HEK293T (cell line): ENCODE measurements at regions not wholly inside any gene's neighbourhood (a gene's known extent, or its start where the extent isn't known, plus 50 kb on each side); places are given as distances from the start of the nearest gene placed in this dataset.

Experiments used
- CTCF ChIA-PET: fragments of 350-600 bp; formaldehyde crosslinking; extraction: SDS; loops from one replicate; lab custom pipeline; 2021; ENCODE audit warnings: antibody characterized with exemption, inconsistent platforms; lab: Yijun Ruan, JAX
- POLR2A ChIA-PET: fragments of 350-600 bp; formaldehyde crosslinking; extraction: SDS; loops from one replicate; lab custom pipeline; 2020; ENCODE audit warnings: antibody characterized with exemption, inconsistent platforms; lab: Yijun Ruan, JAX
- DNase-seq: peaks from one replicate; pipeline ENCODE4 v3.0.0; 2012; ENCODE audit warnings: mixed read lengths; ENCODE audit errors: extremely low spot score
- ARNT ChIP-seq: fragments of 450-650 bp; IDR thresholded peaks from 2 replicates; pipeline ENCODE4 v1.6.1; 2017; ENCODE audit warnings: mild to moderate bottlenecking
- BHLHE40 ChIP-seq: fragments of 450-650 bp; IDR thresholded peaks from 2 replicates; pipeline ENCODE4 v1.6.1; 2016; ENCODE audit warnings: mild to moderate bottlenecking, moderate library complexity, borderline replicate concordance
- CTBP1 ChIP-seq: fragments of 450-650 bp; IDR thresholded peaks from 2 replicates; pipeline ENCODE4 v1.6.1; 2016; ENCODE audit warnings: borderline replicate concordance
- ELF4 ChIP-seq: fragments of 450-650 bp; IDR thresholded peaks from 2 replicates; pipeline ENCODE4 v1.6.1; 2017; ENCODE audit warnings: antibody characterized with exemption
- FOXA1 ChIP-seq: fragments of 450-650 bp; IDR thresholded peaks from 2 replicates; pipeline ENCODE4 v1.6.1; 2016; ENCODE audit warnings: mild to moderate bottlenecking
- FOXK2 ChIP-seq: fragments of 450-650 bp; IDR thresholded peaks from 2 replicates; pipeline ENCODE4 v1.6.1; 2016; ENCODE audit warnings: mild to moderate bottlenecking
- FOXM1 ChIP-seq: fragments of 450-650 bp; IDR thresholded peaks from 2 replicates; pipeline ENCODE4 v1.6.1; 2017; ENCODE audit warnings: mild to moderate bottlenecking, borderline replicate concordance
- HDGF ChIP-seq: fragments of 450-650 bp; IDR thresholded peaks from 2 replicates; pipeline ENCODE4 v1.6.1; 2017; ENCODE audit warnings: antibody characterized with exemption, borderline replicate concordance
- L3MBTL2 ChIP-seq: fragments of 450-650 bp; conservative IDR thresholded peaks from 2 replicates; pipeline ENCODE4 v1.6.1; 2016; ENCODE audit warnings: mild to moderate bottlenecking
- LEF1 ChIP-seq: fragments of 450-650 bp; IDR thresholded peaks from 2 replicates; pipeline ENCODE4 v1.6.1; 2017; ENCODE audit warnings: mild to moderate bottlenecking, borderline replicate concordance
- NFRKB ChIP-seq: fragments of 450-650 bp; IDR thresholded peaks from 2 replicates; pipeline ENCODE4 v1.6.1; 2016; ENCODE audit warnings: mild to moderate bottlenecking, moderate library complexity
- SP1 ChIP-seq: fragments of 450-650 bp; IDR thresholded peaks from 2 replicates; pipeline ENCODE4 v1.6.1; 2017
- SUZ12 ChIP-seq: fragments of 450-650 bp; IDR thresholded peaks from 2 replicates; pipeline ENCODE4 v1.6.1; 2016; ENCODE audit warnings: mild to moderate bottlenecking
- TARDBP ChIP-seq: fragments of 450-650 bp; IDR thresholded peaks from 2 replicates; pipeline ENCODE4 v1.6.1; 2016
- ZNF384 ChIP-seq: fragments of 450-650 bp; IDR thresholded peaks from 2 replicates; pipeline ENCODE4 v1.6.1; 2016
- TF ChIP-seq, protein P1 (sequence below): fragments of 450-650 bp; IDR thresholded peaks from 2 replicates; pipeline ENCODE4 v1.6.1; 2016

DNA sequence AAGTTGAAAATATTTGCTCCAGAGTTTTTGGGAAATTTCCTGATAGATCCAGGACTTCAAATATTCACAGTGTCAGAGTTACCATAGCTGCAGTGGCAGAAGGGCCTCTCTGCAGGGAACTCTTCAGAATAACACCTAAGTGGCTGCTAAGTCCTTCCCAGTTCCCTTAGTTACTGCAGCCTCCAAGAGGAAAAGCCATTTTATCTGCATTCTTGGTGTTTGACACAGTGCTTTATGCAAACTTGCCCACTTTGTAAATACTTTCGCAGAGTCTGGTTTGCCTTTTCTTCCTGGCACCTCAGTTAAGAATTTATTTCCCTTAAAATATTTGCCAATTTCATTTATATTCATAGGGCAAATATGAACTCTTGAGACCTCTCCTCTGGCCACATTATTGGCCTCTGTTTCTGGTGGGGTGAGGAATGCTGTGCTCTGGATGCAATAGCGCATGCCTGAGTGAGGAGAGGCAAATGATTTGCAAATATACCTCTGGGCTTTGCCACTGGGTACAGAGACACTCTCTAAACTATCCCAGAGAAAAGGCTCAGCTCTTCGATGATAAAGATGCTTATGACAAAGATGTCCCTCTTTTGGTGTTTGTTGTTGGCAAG lies 566.3 kb upstream of the NR3C2 start:
- POLR2A ChIA-PET: no interaction called here
- TF ChIP-seq NFRKB: no peak
- TF ChIP-seq ARNT: no peak
- no peak for DNase-seq
- CTCF ChIA-PET: interaction anchor here (0.6 kb wide), 1 partner anchor 151 kb away, joined by 3 read pairs; no protein-coding TSS in a partner anchor

DNA sequence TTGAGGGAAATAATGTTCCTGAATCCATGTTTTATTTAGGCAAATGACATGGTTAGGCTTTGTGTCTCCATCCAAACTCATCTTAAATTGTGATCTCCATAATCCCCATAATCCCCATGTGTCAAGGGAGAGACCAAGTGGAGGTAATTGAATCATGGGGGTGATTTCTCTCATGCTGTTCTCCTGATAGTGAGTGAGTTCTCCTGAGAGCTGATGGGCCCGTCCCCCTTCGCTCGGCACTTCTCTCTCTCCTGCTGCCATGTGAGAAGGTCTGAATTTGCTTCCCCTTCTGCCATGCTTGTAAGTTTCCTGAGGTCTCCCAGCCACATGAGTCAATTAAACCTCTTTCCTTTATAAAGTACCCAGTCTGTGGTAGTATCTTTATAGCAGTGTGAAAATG lies 563.0 kb upstream of the NR3C2 start:
- no peak for DNase-seq
- no peak for TF ChIP-seq SP1
- TF ChIP-seq FOXA1: no peak
- TF ChIP-seq LEF1: no peak
- no peak for TF ChIP-seq FOXM1
- TF ChIP-seq SUZ12: no peak
- no peak for TF ChIP-seq L3MBTL2
- TF ChIP-seq ELF4: no peak
- no peak for TF ChIP-seq NFRKB
- ChIA-PET CTCF (no interaction called here), POLR2A (no interaction called here)

DNA sequence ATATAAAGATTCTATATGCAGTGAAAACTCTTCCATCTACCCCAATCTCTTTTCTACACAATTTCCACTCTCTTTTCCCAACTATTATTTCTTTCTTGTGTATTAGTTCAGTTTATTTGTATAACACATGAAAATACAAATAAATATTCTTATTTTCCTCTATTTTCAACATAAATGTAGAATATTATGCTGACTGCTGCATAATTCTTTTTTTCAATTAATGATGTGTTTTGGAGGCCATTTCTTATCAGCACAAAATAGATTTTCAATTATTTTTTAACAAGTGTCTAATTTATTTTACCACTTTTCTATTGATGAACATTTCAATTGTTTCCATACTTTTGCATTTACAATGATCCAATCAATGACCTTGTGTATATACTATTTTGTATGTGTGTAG lies 557.7 kb upstream of the NR3C2 start:
- TF ChIP-seq SUZ12 (no peak), ARNT (no peak), TARDBP (no peak), BHLHE40 (no peak), HDGF (no peak), ELF4 (no peak), FOXA1 (no peak), ZNF384 (no peak), SP1 (no peak), LEF1 (no peak), FOXM1 (no peak), L3MBTL2 (no peak)
- ChIA-PET POLR2A (no interaction called here), CTCF (no interaction called here)
- DNase-seq: no peak

DNA sequence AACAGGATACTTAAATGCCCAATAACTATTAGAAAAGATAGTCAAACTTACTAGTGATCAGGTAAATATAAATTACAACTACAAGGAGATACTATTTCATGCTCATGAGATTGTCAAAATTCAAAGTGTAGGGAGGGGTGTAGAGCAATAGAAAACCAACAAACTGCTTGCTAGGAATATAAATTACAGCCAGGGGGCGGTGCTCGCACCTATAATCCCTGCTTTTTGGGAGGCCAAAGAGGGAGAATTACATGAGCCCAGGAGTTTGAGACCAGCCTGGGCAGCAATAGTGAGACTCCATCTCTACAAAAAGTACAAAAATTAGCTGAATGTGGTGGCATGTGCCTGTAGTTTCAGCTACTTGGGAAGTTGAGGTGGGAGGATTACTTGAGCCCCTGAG lies 556.5 kb upstream of the NR3C2 start:
- peak; percentile 15 for DNase-seq
- ChIA-PET CTCF (no interaction called here), POLR2A (no interaction called here)
- TF ChIP-seq FOXK2 (no peak), L3MBTL2 (no peak), LEF1 (no peak), NFRKB (no peak)

DNA sequence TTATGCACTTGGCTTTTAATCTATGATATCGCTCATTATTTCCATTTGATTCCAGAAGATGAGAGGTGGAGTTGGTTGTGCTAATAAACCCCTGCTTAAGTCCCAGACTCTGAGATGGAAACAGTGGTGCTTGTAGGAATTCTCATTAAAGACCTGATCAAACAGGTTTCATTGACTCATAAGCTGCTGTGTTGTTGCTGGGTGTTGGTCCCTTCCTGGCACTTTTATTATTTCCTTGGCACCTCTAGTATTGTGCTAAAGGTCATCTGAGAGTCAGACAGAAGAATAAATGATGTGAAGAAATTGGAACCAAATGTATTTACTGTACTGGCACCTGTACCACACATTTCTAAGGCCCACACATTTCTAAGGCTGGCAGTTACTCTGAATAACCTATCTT lies 544.7 kb upstream of the NR3C2 start:
- DNase-seq: no peak
- CTCF ChIA-PET: interaction anchor here (0.6 to 0.7 kb wide), 2 partner anchors 41 to 122 kb away, joined by 3 read pairs; no protein-coding TSS in a partner anchor
- POLR2A ChIA-PET: no interaction called here
- TF ChIP-seq BHLHE40 (no peak), SP1 (no peak), FOXA1 (no peak), ELF4 (no peak)

DNA sequence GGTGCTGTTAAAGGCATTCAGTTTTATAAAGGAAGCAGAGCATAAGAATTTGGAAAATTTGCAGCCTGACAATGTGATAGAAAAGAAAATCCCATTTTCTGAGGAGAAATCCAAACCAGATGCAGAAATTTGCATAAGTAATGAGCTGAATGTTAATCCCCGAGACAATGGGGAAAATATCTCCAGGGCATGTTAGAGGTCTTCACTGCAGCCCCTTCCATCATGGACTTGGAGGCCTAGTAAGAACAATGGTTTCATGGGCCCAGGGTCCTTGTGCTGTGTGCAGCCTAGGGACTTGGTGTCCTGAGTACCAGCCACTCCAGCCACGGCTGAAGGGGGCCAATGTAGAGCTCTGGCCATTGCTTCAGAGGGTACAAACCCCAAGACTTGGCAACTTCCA lies 542.7 kb upstream of the NR3C2 start:
- DNase-seq: no peak
- TF ChIP-seq ARNT: no peak
- TF ChIP-seq, protein P1, sequence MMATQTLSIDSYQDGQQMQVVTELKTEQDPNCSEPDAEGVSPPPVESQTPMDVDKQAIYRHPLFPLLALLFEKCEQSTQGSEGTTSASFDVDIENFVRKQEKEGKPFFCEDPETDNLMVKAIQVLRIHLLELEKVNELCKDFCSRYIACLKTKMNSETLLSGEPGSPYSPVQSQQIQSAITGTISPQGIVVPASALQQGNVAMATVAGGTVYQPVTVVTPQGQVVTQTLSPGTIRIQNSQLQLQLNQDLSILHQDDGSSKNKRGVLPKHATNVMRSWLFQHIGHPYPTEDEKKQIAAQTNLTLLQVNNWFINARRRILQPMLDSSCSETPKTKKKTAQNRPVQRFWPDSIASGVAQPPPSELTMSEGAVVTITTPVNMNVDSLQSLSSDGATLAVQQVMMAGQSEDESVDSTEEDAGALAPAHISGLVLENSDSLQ: no peak
- TF ChIP-seq BHLHE40: no peak
- TF ChIP-seq SUZ12: no peak
- TF ChIP-seq TARDBP: no peak
- TF ChIP-seq LEF1: no peak
- TF ChIP-seq CTBP1: no peak
- no peak for TF ChIP-seq ELF4
- TF ChIP-seq NFRKB: no peak
- TF ChIP-seq ZNF384: no peak
- no peak for TF ChIP-seq FOXA1
- no peak for TF ChIP-seq L3MBTL2
- no peak for TF ChIP-seq HDGF
- no peak for TF ChIP-seq SP1
- no peak for TF ChIP-seq FOXM1
- no peak for TF ChIP-seq FOXK2
- CTCF ChIA-PET: no interaction called here
- POLR2A ChIA-PET: no interaction called here

DNA sequence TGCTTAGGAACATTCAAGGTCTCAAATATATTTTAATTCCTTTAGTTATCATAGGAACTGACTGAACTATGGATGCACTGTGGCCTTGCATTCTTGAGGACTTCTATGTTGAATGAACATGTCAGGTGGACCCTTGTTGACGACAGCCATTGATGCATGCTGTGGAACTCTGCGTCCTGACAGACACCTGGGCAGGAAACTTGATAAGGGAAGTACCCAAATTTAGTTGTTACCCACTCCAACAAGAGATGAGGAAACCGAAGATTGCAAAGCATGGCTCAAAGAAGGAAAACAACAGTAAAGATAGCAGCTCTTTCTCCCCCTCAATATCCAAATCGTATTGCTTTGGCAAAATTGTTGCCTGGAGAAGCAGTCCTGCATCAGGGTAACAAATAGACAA lies 540.0 kb upstream of the NR3C2 start:
- POLR2A ChIA-PET: no interaction called here

More for the DNA sequence above, 540.0 kb upstream of the NR3C2 start:
- TF ChIP-seq FOXM1 (no peak), L3MBTL2 (no peak), CTBP1 (no peak), FOXK2 (no peak), NFRKB (no peak), SP1 (no peak), SUZ12 (no peak), HDGF (no peak), ARNT (no peak), BHLHE40 (no peak), FOXA1 (no peak), LEF1 (no peak), ELF4 (no peak), TARDBP (no peak), ZNF384 (no peak)
- TF ChIP-seq, protein P1: no peak
- DNase-seq: no peak
- CTCF ChIA-PET: interaction anchor here (0.6 kb wide), 1 partner anchor 898 kb away, joined by 5 read pairs; no protein-coding TSS in a partner anchor
